ENCODE measurements at regions not wholly inside any gene's neighbourhood (a gene's known extent, or its start where the extent isn't known, plus 50 kb on each side); places are given as distances from the start of the nearest gene placed in this dataset.

DNA sequence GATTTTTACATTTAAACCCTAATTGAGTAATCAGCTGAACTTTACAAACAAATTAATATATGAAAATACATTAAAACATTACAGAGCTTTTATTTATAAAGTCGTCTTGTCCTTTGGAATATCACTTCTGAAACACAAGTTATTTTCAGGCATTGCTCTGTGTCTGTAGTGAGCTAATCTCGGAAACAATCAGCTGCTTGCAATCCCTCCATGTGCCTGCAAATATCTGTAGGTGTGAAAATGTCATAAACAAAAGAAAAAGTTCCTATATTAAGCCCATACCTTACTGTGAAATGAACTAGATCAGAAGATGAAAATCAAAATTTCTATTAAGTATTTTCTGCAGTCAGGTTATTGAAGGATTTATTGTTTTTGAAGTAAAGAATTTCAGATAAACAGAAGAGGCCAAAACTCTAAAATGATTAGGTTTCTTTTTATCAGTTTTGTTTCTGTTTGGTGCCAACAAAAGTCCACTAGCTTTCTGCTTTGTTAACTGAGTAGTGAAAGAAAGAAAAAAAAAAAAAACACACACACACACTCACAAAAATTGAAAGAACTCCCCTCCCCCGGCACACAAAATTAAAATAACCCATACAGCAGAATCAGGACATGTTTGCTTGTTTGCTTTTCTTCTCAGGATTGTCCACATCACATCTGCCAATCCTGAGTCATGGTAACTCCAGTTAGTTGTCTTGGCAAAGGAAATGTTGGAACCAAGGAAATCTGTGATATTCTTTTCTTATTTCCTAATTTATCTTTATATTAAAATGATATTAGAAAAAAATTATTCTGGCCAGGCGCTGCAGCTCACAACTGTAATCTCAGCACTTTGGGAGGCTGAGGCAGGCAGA is 627.0 kb upstream of the SLC39A10 start:
- TF ChIP-seq BRCA1 (IDR thresholded peaks at IDR 0.05; ENCODE audit: low read depth, low read length), result no peak
- no peak for TF ChIP-seq EZH2 (IDR thresholded peaks at IDR 0.05; ENCODE audit: low read depth, low read length, severe bottlenecking)
- no peak for TF ChIP-seq SP1 (IDR thresholded peaks at IDR 0.05; ENCODE audit: low read depth, low read length)
- no peak for TF ChIP-seq GTF2F1 (IDR thresholded peaks at IDR 0.05; ENCODE audit: borderline replicate concordance, low read depth, low read length)
